Neuronal stem cell (in vitro differentiated cells): ENCODE measurements at regions not wholly inside any gene's neighbourhood (a gene's known extent, or its start where the extent isn't known, plus 50 kb on each side); places are given as distances from the start of the nearest gene placed in this dataset.

Experiments
- DNase-seq: peaks from one replicate; pipeline ENCODE4 v3.0.0-alpha.2; 2013; ENCODE audit warnings: low spot score
- H2AFZ ChIP-seq: one replicate; pipeline ENCODE4 v1.6.1; 2013; ENCODE audit warnings: mild to moderate bottlenecking, low read length, inconsistent platforms
- H2AK5ac ChIP-seq: 2 replicates; pipeline ENCODE4 v1.6.1; 2013; ENCODE audit warnings: low read depth, mild to moderate bottlenecking, inconsistent platforms, low read length, moderate library complexity, mixed read lengths
- H2BK120ac ChIP-seq: 2 replicates; pipeline ENCODE4 v1.6.1; 2013; ENCODE audit warnings: low read depth, mild to moderate bottlenecking, inconsistent platforms, low read length, moderate library complexity, mixed read lengths
- H2BK12ac ChIP-seq: one replicate; pipeline ENCODE4 v1.6.1; 2013; ENCODE audit warnings: low read length, inconsistent platforms
- H2BK15ac ChIP-seq: 2 replicates; pipeline ENCODE4 v1.6.1; 2013; ENCODE audit warnings: mild to moderate bottlenecking, low read length, inconsistent platforms, mixed read lengths
- H2BK5ac ChIP-seq: one replicate; pipeline ENCODE4 v1.6.1; 2013; ENCODE audit warnings: inconsistent platforms, mild to moderate bottlenecking, low read length, moderate library complexity
- H3K14ac ChIP-seq: one replicate; pipeline ENCODE4 v1.6.1; 2013; ENCODE audit warnings: low read length, inconsistent platforms
- H3K18ac ChIP-seq: 2 replicates; pipeline ENCODE4 v1.6.1; 2013; ENCODE audit warnings: low read length, inconsistent platforms
- H3K23ac ChIP-seq: 2 replicates; pipeline ENCODE4 v1.6.1; 2013; ENCODE audit warnings: low read depth, mild to moderate bottlenecking, mixed read lengths, low read length, inconsistent platforms; ENCODE audit not compliant: poor library complexity
- H3K27ac ChIP-seq: replicated peaks from 3 replicates; pipeline ENCODE4 v1.5.1; 2013; ENCODE audit warnings: low read length, inconsistent platforms
- H3K27me3 ChIP-seq, 3 experiments: 2 replicates each; pipeline ENCODE4 v1.6.1; 2013; ENCODE audit warnings: low read length in 3 of 3, mild to moderate bottlenecking in 2 of 3, inconsistent platforms in 1 of 3, low read depth in 1 of 3, mixed read lengths in 1 of 3, moderate library complexity in 1 of 3; ENCODE audit not compliant: control insufficient read depth in 3 of 3, insufficient read depth in 3 of 3
- H3K36me3 ChIP-seq, 2 donors: replicated peaks in 1 of 2; 2 replicates each; pipeline ENCODE4 v1.6.1; 2013; ENCODE audit warnings: low read length in 2 of 2; ENCODE audit not compliant: control insufficient read depth in 2 of 2, insufficient read depth in 2 of 2
- H3K4ac ChIP-seq: 2 replicates; pipeline ENCODE4 v1.6.1; 2013; ENCODE audit warnings: inconsistent platforms, mild to moderate bottlenecking, low read length, moderate library complexity
- H3K4me1 ChIP-seq, 2 donors: 1 replicate in 1 of 2; 2 replicates in 1 of 2; pipeline ENCODE4 v1.6.1; 2013; ENCODE audit warnings: low read length in 2 of 2, low read depth in 1 of 2; ENCODE audit not compliant: control insufficient read depth in 2 of 2, insufficient read depth in 1 of 2
- H3K4me2 ChIP-seq: one replicate; pipeline ENCODE4 v1.6.1; 2013; ENCODE audit warnings: mild to moderate bottlenecking, low read length, inconsistent platforms; ENCODE audit not compliant: insufficient read depth, poor library complexity, severe bottlenecking
- H3K4me3 ChIP-seq, 2 donors: 2 replicates each; pipeline ENCODE4 v1.5.1; 2013; ENCODE audit warnings: low read length in 2 of 2, mild to moderate bottlenecking in 2 of 2, inconsistent platforms in 1 of 2, moderate library complexity in 1 of 2
- H3K79me1 ChIP-seq: one replicate; pipeline ENCODE4 v1.6.1; 2013; ENCODE audit warnings: low read depth, mild to moderate bottlenecking, inconsistent platforms, low read length, moderate library complexity
- H3K9ac ChIP-seq: one replicate; pipeline ENCODE4 v1.6.1; 2013; ENCODE audit warnings: mild to moderate bottlenecking, low read depth, low read length, inconsistent platforms; ENCODE audit not compliant: poor library complexity
- H3K9me3 ChIP-seq, 2 donors: replicated peaks in 1 of 2; 2 replicates each; pipeline versions ENCODE3 to v1.6.1; 2013; ENCODE audit warnings: low read length in 2 of 2, mild to moderate bottlenecking in 2 of 2, inconsistent platforms in 1 of 2, low read depth in 1 of 2, mixed read lengths in 1 of 2, moderate library complexity in 1 of 2; ENCODE audit not compliant: control insufficient read depth in 2 of 2, insufficient read depth in 1 of 2
- H4K8ac ChIP-seq: one replicate; pipeline ENCODE4 v1.6.1; 2013; ENCODE audit warnings: low read depth, mild to moderate bottlenecking, inconsistent platforms, low read length, moderate library complexity
- H4K91ac ChIP-seq: one replicate; pipeline ENCODE4 v1.6.1; 2013; ENCODE audit warnings: low read length, low read depth, mild to moderate bottlenecking, inconsistent platforms; ENCODE audit not compliant: poor library complexity
- WGBS, 2 donors: extraction: QIAGEN DNeasy Blood & Tissue Kit; methylation state at CpG; one replicate each; pipeline ENCODE4 v1.1.7; 2013; ENCODE audit warnings: missing lambda C conversion rate in 2 of 2, mixed read lengths in 1 of 2; ENCODE audit not compliant: insufficient read length in 2 of 2, insufficient replicate concordance in 1 of 2; ENCODE audit errors: extremely low coverage in 2 of 2; 5-methylcytosine and 5-hydroxymethylcytosine counted together

- Histone ChIP-seq H2BK12ac (no peak overlapping the region), H2BK15ac (no peak overlapping the region), H3K27ac (peak overlapping the region; percentile 74), H2BK120ac (no peak overlapping the region), H3K23ac (no peak overlapping the region), H3K14ac (no peak overlapping the region), H3K4me2 (no peak overlapping the region), H3K4ac (no peak overlapping the region), H3K4me1 (peaks cover 8% of the 10 kb centered on the region in 2 donors), H4K8ac (no peak overlapping the region), H4K91ac (no peak overlapping the region), H2BK5ac (no peak overlapping the region), H3K9ac (no peak overlapping the region), H3K18ac (no peak overlapping the region), H3K27me3 (no peaks in the 10 kb centered on the region), H3K4me3 (no peak overlapping the region), H3K9me3 (no peaks in the 10 kb centered on the region), H2AFZ (peak overlapping the region; percentile 65), H3K79me1 (no peaks in the 10 kb centered on the region), H3K36me3 (peaks cover 0 to 2% of the 10 kb centered on the region in 2 donors), H2AK5ac (no peak overlapping the region)
- no CpG with 5 or more reads among the region's 8 CpGs for WGBS, 2 donors
- peak; percentile 73 for DNase-seq
Measured at GRCh38 chr3:16658004-16658924, 53.0 kb upstream of the DAZL start.

GRCh38 chr3:16658925-16659793, 53.9 kb upstream of the DAZL start:
- Histone ChIP-seq H3K4me1 (peaks cover 8% of the 10 kb centered on the region in 2 donors), H4K8ac (no peak overlapping the region), H3K4me2 (no peak overlapping the region), H3K27me3 (no peaks in the 10 kb centered on the region), H3K14ac (no peak overlapping the region), H3K4me3 (no peak overlapping the region), H3K9ac (no peak overlapping the region), H4K91ac (no peak overlapping the region), H3K27ac (peak overlapping the region; percentile 24), H3K36me3 (peaks cover 0 to 2% of the 10 kb centered on the region in 2 donors), H3K18ac (no peak overlapping the region), H2BK5ac (no peak overlapping the region), H3K4ac (no peak overlapping the region), H3K79me1 (no peaks in the 10 kb centered on the region), H2AK5ac (no peak overlapping the region), H2BK120ac (no peak overlapping the region), H3K9me3 (no peaks in the 10 kb centered on the region), H2AFZ (no peak overlapping the region), H2BK15ac (no peak overlapping the region), H3K23ac (no peak overlapping the region), H2BK12ac (no peak overlapping the region)
- no peak for DNase-seq
- no CpG with 5 or more reads among the region's 3 CpGs for WGBS, 2 donors

GRCh38 chr3:16663854-16664712, 58.9 kb upstream of the DAZL start:
- H2BK120ac ChIP-seq = no peak overlapping the region
- no peaks in the 10 kb centered on the region for H3K79me1 ChIP-seq
- H4K91ac ChIP-seq = no peak overlapping the region
- no peaks in the 10 kb centered on the region for H3K4me1 ChIP-seq
- H2BK12ac ChIP-seq = no peak overlapping the region
- H3K23ac ChIP-seq = no peak overlapping the region
- no peaks in the 10 kb centered on the region for H3K36me3 ChIP-seq
- no peak for DNase-seq
- no peak overlapping the region for H3K4me3 ChIP-seq
- WGBS, 2 donors = no CpG with 5 or more reads among the region's 8 CpGs
- no peak overlapping the region for H3K27ac ChIP-seq
- H3K9me3 ChIP-seq = no peaks in the 10 kb centered on the region
- H2AFZ ChIP-seq = no peak overlapping the region
- H3K9ac ChIP-seq = no peak overlapping the region
- no peaks in the 10 kb centered on the region for H3K27me3 ChIP-seq
- no peak overlapping the region for H2BK5ac ChIP-seq
- no peak overlapping the region for H3K14ac ChIP-seq
- no peak overlapping the region for H3K18ac ChIP-seq
- H2AK5ac ChIP-seq = no peak overlapping the region
- no peak overlapping the region for H2BK15ac ChIP-seq
- no peak overlapping the region for H4K8ac ChIP-seq
- H3K4ac ChIP-seq = no peak overlapping the region
- no peak overlapping the region for H3K4me2 ChIP-seq
